PFSK-1 (cell line): ENCODE measurements at regions not wholly inside any gene's neighbourhood (a gene's known extent, or its start where the extent isn't known, plus 50 kb on each side); places are given as distances from the start of the nearest gene placed in this dataset.

ENCODE experiments used
- FOXP2 ChIP-seq: optimal IDR thresholded peaks from 2 replicates; pipeline ENCODE3; 2011; ENCODE audit warnings: borderline replicate concordance, control low read depth, inconsistent platforms; ENCODE audit not compliant: insufficient read depth; ENCODE audit errors: extremely low read length, extremely low read depth
- POLR2AphosphoS5 ChIP-seq: IDR thresholded peaks from 2 replicates; pipeline ENCODE4 v1.6.1; 2012; ENCODE audit warnings: low read depth, mild to moderate bottlenecking, control low read depth, low read length, moderate library complexity
- SIN3A ChIP-seq: IDR thresholded peaks from 2 replicates; pipeline ENCODE4 v1.6.1; 2012; ENCODE audit warnings: mild to moderate bottlenecking, low read length, moderate library complexity, borderline replicate concordance; ENCODE audit not compliant: insufficient read depth
- TAF1 ChIP-seq: IDR thresholded peaks from 2 replicates; pipeline ENCODE4 v1.6.1; 2012; ENCODE audit warnings: low read length, control low read depth, borderline replicate concordance; ENCODE audit not compliant: insufficient read depth
- TF ChIP-seq, protein P1 (sequence below), 2 experiments: IDR thresholded peaks; 2 replicates each; pipeline versions ENCODE4 v1.6.1 to v1.8.0; 2011 to 2012; ENCODE audit warnings: low read depth in 2 of 2, low read length in 2 of 2, control low read depth in 1 of 2, inconsistent platforms in 1 of 2, mild to moderate bottlenecking in 1 of 2, moderate library complexity in 1 of 2; ENCODE audit not compliant: insufficient read depth in 1 of 2

DNA sequence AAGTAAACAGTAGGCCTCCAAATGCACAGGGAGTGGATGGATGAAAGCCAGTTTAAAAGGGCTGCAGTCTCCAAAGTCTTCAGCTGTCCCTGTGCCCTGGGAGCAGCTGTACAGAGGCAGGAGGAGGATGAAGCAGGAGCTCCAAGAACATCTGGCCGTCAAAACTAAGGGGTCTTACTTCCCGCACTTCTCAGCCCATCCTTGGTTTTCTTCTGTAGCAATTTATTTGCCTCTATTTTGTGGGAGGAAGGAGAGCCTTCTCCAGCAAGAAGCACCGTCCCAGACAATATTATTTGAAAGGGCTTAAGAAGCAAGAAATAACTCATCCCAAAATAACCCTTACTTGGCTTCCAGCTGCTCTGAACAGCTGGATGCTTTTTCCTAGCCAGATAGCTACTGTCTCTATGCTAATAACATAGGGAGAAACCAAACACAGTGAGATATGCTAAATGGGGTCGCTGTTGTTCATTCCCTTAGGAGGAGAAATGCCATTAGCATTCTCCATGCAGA is 133.2 kb downstream of the SPATA19 start:
- TF ChIP-seq TAF1 (no peak), FOXP2 (no peak), POLR2AphosphoS5 (no peak), SIN3A (no peak)
- TF ChIP-seq, protein P1, sequence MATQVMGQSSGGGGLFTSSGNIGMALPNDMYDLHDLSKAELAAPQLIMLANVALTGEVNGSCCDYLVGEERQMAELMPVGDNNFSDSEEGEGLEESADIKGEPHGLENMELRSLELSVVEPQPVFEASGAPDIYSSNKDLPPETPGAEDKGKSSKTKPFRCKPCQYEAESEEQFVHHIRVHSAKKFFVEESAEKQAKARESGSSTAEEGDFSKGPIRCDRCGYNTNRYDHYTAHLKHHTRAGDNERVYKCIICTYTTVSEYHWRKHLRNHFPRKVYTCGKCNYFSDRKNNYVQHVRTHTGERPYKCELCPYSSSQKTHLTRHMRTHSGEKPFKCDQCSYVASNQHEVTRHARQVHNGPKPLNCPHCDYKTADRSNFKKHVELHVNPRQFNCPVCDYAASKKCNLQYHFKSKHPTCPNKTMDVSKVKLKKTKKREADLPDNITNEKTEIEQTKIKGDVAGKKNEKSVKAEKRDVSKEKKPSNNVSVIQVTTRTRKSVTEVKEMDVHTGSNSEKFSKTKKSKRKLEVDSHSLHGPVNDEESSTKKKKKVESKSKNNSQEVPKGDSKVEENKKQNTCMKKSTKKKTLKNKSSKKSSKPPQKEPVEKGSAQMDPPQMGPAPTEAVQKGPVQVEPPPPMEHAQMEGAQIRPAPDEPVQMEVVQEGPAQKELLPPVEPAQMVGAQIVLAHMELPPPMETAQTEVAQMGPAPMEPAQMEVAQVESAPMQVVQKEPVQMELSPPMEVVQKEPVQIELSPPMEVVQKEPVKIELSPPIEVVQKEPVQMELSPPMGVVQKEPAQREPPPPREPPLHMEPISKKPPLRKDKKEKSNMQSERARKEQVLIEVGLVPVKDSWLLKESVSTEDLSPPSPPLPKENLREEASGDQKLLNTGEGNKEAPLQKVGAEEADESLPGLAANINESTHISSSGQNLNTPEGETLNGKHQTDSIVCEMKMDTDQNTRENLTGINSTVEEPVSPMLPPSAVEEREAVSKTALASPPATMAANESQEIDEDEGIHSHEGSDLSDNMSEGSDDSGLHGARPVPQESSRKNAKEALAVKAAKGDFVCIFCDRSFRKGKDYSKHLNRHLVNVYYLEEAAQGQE (IDR thresholded peaks at IDR 0.05; ENCODE audit: insufficient read depth in 1 of 2, low read depth in 2 of 2, low read length in 2 of 2) = no peak

DNA sequence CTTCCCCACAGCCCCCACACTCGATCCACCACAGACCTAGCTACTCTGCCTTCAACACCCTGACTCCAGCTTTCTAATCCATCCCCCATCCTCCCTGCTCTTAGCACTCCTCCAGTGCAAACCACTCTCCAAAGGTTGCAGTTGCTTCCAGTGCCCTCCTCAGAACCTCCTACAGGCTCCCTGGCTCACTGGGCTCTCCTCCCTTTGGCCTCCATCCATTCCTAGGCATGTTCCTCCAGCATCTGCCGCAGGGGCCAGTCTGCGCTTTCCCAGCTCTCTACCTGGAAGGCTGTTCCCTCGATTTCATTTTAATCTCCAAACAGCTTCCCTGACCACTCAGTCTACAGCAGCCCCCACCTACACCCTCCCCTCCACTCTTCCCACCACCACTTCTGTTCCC is 133.8 kb downstream of the SPATA19 start:
- TF ChIP-seq SIN3A = no peak
- TF ChIP-seq FOXP2 = no peak
- TF ChIP-seq, protein P1 (IDR thresholded peaks at IDR 0.05; ENCODE audit: insufficient read depth in 1 of 2, low read depth in 2 of 2, low read length in 2 of 2) = no peak
- no peak for TF ChIP-seq TAF1
- TF ChIP-seq POLR2AphosphoS5 = no peak

DNA sequence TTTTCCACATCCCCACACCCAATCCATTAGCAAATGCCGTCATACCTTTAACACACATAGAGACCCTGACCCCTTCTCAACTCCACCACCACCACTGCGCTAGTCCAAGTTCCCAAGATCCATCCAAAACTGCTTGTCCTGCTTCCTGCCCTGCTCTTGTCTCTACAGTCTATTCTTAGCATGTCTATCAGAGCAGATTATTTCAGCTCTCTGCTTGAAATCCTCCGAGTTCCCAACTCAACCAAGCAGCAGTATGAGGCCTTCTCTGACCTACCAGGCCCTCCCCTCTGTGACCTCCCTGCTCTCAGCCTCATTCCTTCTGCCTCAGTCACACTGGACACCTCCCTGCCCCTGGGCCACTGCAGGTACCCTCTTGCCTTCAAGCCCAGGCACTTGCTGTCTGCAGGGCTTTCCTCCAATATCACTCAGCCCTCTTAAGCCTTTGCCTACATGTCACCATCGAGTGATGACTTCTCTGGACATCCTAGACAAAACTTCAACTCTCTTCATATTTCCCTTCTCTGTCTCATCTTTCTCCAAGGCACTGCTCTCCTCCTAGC is 134.6 kb downstream of the SPATA19 start:
- TF ChIP-seq, protein P1 (IDR thresholded peaks at IDR 0.05; ENCODE audit: insufficient read depth in 1 of 2, low read depth in 2 of 2, low read length in 2 of 2) = no peak

DNA sequence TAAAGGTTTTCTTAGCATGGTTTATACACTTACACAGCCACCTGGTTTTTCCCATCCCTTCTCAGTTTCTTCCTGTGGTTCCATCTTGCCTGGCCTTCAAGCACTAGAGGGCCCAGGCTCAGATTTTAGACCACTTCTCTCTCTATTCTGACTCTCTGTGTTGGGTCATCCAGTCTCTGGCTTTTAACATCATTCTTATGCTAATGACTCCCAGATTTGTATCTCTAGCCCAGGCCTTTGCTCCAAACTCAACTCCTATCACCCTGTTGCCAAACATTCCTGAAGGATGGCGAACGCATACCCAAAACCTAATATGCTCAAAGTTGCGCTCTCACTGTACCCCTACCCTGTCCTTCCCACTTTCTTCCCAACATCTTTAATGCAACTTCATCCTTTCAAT is 135.1 kb downstream of the SPATA19 start:
- TF ChIP-seq POLR2AphosphoS5 = no peak
- TF ChIP-seq FOXP2 = no peak
- TF ChIP-seq, protein P1 (IDR thresholded peaks at IDR 0.05; ENCODE audit: insufficient read depth in 1 of 2, low read depth in 2 of 2, low read length in 2 of 2) = no peak
- TF ChIP-seq TAF1 = no peak
- no peak for TF ChIP-seq SIN3A

DNA sequence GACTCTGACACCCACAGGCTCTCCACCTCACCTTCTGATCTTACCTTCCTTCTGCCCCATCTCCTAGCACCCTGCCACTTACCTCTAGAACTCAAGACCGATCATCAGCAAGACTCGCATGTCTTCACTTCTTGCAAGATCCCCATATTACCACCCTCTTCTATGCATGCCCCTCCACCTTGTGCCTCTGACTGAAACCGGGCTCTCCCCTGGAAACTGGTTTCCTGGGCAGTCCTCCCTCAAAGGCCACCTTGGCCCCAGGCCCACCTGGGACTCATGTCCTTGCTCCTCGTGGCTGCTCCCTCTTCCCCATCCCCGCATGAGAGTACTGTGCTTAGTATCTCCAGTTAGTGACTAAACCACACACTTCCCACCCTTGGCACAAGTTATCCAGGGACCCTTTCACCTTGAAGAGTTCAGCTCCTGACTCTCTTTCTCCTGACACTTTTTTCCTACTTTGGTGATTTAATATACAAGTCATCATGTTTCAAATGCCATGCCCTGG is 136.7 kb downstream of the SPATA19 start:
- TF ChIP-seq TAF1 = no peak
- no peak for TF ChIP-seq POLR2AphosphoS5
- no peak for TF ChIP-seq SIN3A
- TF ChIP-seq FOXP2 = no peak
- TF ChIP-seq, protein P1 (IDR thresholded peaks at IDR 0.05; ENCODE audit: insufficient read depth in 1 of 2, low read depth in 2 of 2, low read length in 2 of 2) = no peak
